ENCODE measurements at regions not wholly inside any gene's neighbourhood (a gene's known extent, or its start where the extent isn't known, plus 50 kb on each side); places are given as distances from the start of the nearest gene placed in this dataset.

- Histone ChIP-seq H4K5ac (ENCODE audit: insufficient read length, low read depth, low read length) (no peak overlapping the region), H2BK20ac (ENCODE audit: low read length) (no peak overlapping the region), H3K4me1 (replicated peaks in 1 of 4; ENCODE audit: control insufficient read depth in 3 of 4, insufficient read depth in 4 of 4, low read length in 3 of 4) (no peaks in the 10 kb centered on the region), H3K23me2 (ENCODE audit: low read depth, low read length) (no peaks in the 10 kb centered on the region), H2AFZ (ENCODE audit: low read length) (no peak overlapping the region), H3K27me3 (replicated peaks in 1 of 4; ENCODE audit: control insufficient read depth in 3 of 4, extremely low read depth in 1 of 4, insufficient read depth in 3 of 4, low read length in 3 of 4) (no peaks in the 10 kb centered on the region), H3K56ac (replicated peaks; ENCODE audit: insufficient read length, low read depth, low read length) (no peak overlapping the region), H3K14ac (ENCODE audit: insufficient read length) (no peak overlapping the region), H3K4ac (replicated peaks; ENCODE audit: insufficient read length, low read depth, low read length) (no peak overlapping the region), H3K4me3 (ENCODE audit: extremely low read depth in 1 of 4, insufficient read depth in 2 of 4, low read depth in 3 of 4, low read length in 4 of 4) (no peak overlapping the region), H3K23ac (ENCODE audit: insufficient read length) (no peak overlapping the region), H3K27ac (ENCODE audit: low read depth, low read length) (no peak overlapping the region), H2BK15ac (ENCODE audit: low read length) (no peak overlapping the region), H2AK5ac (ENCODE audit: low read depth, low read length) (no peak overlapping the region), H3K9me3 (ENCODE audit: insufficient read depth in 2 of 2, low read depth in 1 of 2, low read length in 1 of 2) (no peaks in the 10 kb centered on the region), H2BK120ac (replicated peaks; ENCODE audit: low read depth, low read length) (no peak overlapping the region), H4K8ac (ENCODE audit: extremely low read depth, insufficient read depth, low read length) (no peak overlapping the region), H3K79me2 (ENCODE audit: control insufficient read depth in 1 of 2, insufficient read depth in 2 of 2, low read length in 2 of 2) (no peaks in the 10 kb centered on the region), H3K36me3 (ENCODE audit: control insufficient read depth in 2 of 4, insufficient read depth in 4 of 4, low read length in 3 of 4) (no peaks in the 10 kb centered on the region), H3K4me2 (ENCODE audit: insufficient read depth in 1 of 2, low read depth in 2 of 2, low read length in 2 of 2) (no peak overlapping the region), H3K79me1 (ENCODE audit: low read depth, low read length) (no peaks in the 10 kb centered on the region), H3K18ac (ENCODE audit: extremely low read depth, low read length) (no peak overlapping the region), H4K20me1 (replicated peaks in 1 of 2; ENCODE audit: control insufficient read depth in 1 of 2, insufficient read depth in 2 of 2, low read length in 2 of 2) (no peaks in the 10 kb centered on the region), H2BK12ac (ENCODE audit: low read depth, low read length) (no peak overlapping the region), H4K91ac (replicated peaks; ENCODE audit: insufficient read length, low read length) (no peak overlapping the region), H3K9ac (replicated peaks in 1 of 4; ENCODE audit: extremely low read depth in 1 of 4, low read depth in 3 of 4, low read length in 3 of 4) (no peak overlapping the region), H2BK5ac (ENCODE audit: low read depth, low read length) (no peak overlapping the region)
- FAIRE-seq (no peak), DNase-seq (ENCODE audit: low read depth in 1 of 2, low spot score in 2 of 2) (no peak)
- 88% methylated on average over 5 of the region's 5 CpGs; no CpG with 5 or more reads in 1 of the 2 experiments for WGBS, 2 experiments (ENCODE audit: extremely low coverage in 1 of 2, insufficient coverage in 1 of 2, insufficient read length in 1 of 2, insufficient replicate concordance in 2 of 2, low coverage in 1 of 2, low lambda C conversion rate in 2 of 2, missing lambda C conversion rate in 1 of 2)
- ChIA-PET POLR2A (ENCODE audit: partially characterized antibody) (no interaction called here), CTCF (ENCODE audit: partially characterized antibody) (interaction anchor here (0.6 to 1.1 kb wide), 2 partner anchors 8 to 878 kb away, joined by 3 to 4 read pairs; no protein-coding TSS in a partner anchor)
- TF ChIP-seq MAFK (IDR thresholded peaks at IDR 0.05; ENCODE audit: low read depth, low read length): no peak
Observed at GRCh38 chr13:44746690-44747089, 170.6 kb upstream of the TSC22D1 start.
